ENCODE measurements at regions not wholly inside any gene's neighbourhood (a gene's known extent, or its start where the extent isn't known, plus 50 kb on each side); places are given as distances from the start of the nearest gene placed in this dataset.

- no peak for DNase-seq
Observed at GRCh38 chr3:116849261-116849688, 139.7 kb downstream of the TUSC7 start.

- DNase-seq: no peak
Observed at GRCh38 chr3:116852803-116853202, 143.2 kb downstream of the TUSC7 start.

GRCh38 chr3:116863270-116863770 lies 153.7 kb downstream of the TUSC7 start:
- DNase-seq: no peak

DNA sequence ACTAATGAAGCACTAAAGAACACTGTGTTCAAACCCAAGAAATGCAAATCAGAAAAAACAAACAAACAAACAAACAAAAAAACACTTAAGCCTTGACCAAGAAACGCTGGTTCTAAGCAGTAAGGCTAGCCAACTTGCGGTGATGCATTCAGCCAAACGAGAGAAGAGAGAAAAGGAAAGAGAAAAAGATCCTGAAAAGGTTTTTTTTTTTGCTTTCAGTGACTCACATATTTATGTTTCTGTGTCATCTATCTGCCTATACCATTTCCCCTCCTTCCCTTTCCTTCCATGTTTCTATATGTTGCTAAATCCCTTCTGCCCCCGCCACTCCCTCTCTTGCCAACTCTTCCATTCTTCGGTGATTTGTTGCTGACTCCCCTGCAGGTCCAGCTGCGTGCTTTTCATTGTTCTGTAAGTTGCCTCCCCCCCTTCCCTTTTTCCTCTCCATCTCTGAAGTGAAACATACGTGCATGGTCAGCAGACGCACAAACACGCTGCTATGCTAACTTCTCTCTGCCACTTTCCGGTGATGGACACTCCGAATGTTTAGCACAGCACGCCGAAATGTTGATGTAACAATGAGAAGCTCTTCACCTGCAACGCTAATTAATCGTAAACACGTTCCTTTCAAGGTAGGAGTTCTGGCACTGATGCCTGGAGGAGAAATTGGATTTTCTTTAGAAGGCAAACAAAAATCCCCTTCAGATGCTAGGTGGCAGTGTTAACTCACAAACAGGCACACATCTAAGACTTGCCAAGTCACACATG lies 154.4 kb downstream of the TUSC7 start:
- no peak for DNase-seq

GRCh38 chr3:116864590-116864927 lies 155.0 kb downstream of the TUSC7 start:
- DNase-seq: no peak

DNA sequence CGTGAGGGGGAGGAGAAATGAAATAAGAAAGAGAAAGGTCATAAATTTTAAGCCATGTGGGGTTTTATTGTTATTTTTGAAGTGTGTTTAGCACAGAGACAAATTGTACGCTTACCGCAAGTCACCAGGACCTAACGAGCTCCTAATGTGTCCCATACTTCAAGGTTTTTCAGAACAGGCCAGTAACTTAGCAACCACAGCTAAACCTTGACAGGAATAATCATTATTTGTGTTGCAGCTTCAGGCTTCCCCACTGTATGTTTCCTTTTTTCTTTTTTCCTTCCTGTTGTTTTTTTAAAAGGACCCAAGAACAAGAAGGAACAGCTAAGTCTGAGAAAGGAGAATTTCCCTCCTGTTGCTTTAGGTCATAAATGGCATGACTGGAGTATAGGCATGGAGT lies 160.8 kb downstream of the TUSC7 start:
- DNase-seq: no peak

DNA sequence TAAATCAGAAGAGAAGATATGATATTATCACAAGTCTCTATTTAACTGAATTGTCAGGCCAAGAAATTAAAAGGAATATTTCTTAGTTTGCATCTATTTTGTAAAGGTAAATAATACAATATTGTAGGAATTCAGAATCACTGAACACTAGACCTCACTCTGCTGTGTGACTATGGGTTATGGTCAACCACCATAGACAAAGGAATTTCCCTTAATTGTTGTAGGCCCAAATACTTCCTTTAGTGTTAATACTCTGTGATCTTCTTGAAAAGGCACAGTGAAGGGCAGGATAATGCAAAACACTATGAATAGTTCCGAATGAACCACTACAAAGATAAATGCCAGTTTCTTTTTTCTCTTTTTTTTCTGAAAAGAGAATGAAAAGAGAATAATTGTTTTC lies 162.3 kb downstream of the TUSC7 start:
- DNase-seq: no peak

DNA sequence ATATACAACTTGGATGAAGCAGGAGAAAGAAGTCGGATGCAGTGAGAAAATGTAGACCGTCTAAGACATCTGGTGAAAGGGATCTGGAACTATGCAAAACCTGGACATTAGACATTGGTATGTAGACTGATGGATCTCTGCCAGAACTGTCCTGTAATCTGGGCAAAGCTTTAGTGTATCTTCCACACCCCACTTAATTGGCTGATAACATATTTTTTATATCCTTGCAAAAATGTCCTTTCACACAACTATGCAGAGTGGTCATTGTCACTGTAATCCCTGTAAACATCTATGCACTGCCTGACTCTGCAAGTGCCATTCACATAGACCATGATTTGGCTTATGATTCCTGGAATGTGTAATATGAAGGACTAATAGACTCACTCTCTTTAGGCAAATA lies 163.1 kb downstream of the TUSC7 start:
- no peak for DNase-seq

DNA sequence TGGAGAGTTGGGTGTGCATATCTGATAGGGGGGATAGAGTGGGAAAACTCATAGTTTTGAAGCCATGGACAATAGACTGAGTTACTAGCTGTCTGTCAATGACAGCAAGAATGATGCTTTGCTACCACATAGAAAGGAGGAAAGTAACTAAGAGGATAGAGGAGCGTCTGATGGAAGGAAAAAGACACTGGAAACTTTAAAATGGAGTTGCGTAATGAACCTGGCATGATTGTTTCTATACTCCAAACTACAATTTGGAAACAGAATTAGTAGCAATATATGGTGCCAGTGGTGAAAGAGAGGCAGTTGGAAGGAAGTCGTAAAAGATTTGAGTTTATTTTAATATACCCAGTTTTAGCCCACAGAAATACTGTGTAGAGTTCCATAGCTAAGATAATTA lies 163.6 kb downstream of the TUSC7 start:
- no peak for DNase-seq

DNA sequence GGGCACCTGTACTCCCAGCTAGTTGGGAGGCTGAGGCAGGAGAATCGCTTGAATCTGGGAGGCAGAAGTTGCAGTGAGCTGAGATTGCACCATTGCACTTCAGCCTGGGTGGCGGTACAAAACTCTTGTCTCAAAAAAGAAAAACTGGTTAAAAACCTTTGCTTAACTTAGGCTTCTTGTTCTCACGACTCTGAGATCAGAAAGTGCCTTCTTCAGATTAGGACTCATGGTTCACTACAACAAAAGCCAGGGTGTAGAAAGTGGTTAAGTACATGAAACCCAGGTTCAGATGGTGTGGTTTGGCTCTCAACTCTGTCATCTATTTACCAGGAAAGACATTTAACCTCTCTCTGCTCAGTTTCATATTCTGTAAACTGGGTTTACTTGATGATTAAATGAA lies 168.4 kb downstream of the TUSC7 start:
- no peak for DNase-seq

- no peak for DNase-seq
Observed at GRCh38 chr3:116886202-116886893, 176.8 kb downstream of the TUSC7 start.

- no peak for DNase-seq
Observed at GRCh38 chr3:116896116-116896515, 186.5 kb downstream of the TUSC7 start.

DNA sequence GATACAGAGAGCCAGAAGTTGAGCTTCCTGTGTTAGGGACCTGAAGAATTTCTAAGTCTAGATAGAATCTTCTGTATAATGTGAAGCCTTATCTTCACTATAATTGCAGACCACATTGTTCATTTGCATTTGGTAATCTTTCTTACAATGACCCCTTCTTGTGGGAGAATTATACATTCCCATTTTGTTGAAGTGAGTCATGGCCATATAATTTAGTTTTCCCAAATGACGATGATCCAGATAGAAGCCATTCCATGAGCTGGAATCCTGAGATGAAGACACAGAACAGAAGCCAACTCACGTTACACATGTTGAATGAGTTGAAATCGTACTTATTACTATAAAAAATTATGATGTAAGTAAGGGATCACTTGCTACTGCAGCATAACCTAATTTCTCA lies 187.8 kb downstream of the TUSC7 start:
- DNase-seq: no peak

- DNase-seq: no peak
Observed at GRCh38 chr3:116899253-116899652, 189.7 kb downstream of the TUSC7 start.

- DNase-seq: no peak
Observed at GRCh38 chr3:116905334-116905733, 195.8 kb downstream of the TUSC7 start.

- DNase-seq: no peak
Observed at GRCh38 chr3:116905794-116906193, 196.2 kb downstream of the TUSC7 start.

DNA sequence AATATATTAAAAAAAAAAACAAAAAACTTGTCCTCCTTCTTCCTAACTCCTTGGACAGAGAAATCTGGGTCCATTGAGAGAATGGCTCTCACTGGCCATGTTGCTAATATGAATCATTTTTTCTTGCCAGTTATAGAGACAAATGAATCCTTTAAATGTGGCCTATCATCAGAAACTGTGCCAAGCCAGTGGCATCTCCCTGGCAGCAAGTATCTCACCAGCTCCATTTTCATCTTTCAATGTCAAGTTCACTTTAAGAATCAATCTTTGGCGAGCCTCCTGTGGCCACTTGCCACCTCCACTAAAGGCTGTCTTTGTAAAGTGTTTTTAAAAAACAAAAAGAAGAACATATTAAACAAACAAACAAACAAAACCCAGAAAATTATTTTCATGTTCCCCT lies 202.5 kb downstream of the TUSC7 start:
- DNase-seq: no peak

GRCh38 chr3:116914004-116914403 lies 204.4 kb downstream of the TUSC7 start:
- DNase-seq: no peak

DNA sequence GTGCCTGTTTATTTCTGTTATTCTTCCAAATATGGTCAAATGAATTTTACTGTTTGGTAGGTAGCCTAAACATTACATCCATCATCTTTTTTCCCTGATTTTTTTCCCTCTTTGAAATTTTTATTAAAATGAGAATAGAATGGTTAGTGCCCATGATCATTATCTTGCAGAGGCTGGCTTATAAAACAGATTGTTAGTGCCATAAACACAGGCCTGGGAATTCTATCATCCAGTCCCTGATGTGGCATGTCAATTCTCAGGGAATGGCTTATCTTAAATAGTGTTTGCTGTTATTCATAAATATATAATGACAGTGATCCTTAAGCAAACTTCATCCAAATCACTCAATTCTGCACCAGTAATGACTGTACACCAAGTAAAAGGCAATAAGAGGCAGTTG lies 207.3 kb downstream of the TUSC7 start:
- DNase-seq: no peak

GRCh38 chr3:116920826-116921610 lies 211.4 kb downstream of the TUSC7 start:
- no peak for DNase-seq

GRCh38 chr3:116927918-116928317 lies 218.3 kb downstream of the TUSC7 start:
- no peak for DNase-seq

DNA sequence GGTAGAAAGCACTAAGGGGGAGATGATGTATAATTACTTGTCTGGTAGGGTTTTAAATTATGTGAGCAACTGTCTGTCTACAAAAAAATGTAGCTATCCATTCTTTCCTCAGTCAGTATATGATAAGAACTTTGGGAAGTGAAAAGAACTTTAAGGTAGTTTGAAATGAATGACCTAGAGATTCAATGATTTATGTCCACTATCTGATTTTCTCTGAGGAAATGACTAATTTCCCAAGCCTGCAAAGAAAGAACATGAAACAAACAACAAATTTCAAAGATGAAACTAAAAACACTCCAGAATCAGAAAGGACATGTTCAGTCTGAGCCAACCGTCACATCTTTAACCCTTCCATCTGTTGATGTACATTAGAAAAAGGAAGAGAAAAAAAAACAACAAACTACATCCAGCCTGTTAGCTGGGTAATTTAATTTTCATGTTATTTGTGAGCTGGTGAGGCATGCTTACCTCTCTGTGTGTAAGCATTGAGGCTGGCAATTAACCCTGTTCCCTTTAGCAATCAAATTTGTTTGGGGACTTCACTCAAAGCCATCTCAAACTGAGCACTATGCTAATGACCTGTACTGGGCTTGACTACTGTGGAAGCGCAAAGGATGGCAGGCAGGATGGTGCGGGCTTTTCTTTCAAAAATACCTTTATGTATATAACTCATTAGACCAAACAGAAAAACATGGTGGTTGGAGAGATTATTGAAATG lies 220.1 kb downstream of the TUSC7 start:
- DNase-seq: no peak

DNA sequence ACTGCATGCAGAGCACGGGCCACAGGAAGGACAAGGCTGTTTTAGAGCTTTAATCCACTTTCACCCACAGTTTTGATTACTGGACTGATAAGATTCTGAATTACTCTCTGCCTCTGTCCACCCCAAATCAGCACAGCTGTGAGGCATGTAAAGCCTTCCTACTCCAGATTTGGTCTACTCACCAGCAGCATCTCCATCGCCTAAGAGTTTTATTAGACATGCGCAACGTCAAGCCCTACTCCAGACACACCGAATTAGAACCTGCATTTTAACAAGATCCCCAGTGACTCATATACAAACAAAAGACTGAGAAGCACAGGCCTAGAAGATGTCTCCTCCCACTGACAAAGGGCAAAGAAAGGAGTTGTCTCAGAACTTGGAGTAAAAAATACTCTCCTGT lies 221.2 kb downstream of the TUSC7 start:
- DNase-seq: no peak
